Activated CD4-positive, alpha-beta T cell treated with anti-CD3 and anti-CD28 coated beads, Interleukin-2, amount 50 U/mL, for 24 hours (primary cell): ENCODE measurements at regions not wholly inside any gene's neighbourhood (a gene's known extent, or its start where the extent isn't known, plus 50 kb on each side); places are given as distances from the start of the nearest gene placed in this dataset.

Experiments
- DNase-seq, 2 donors: peaks; one replicate each; pipeline ENCODE4 v3.0.0-alpha.2; 2020; ENCODE audit warnings: low read depth in 1 of 2, low spot score in 1 of 2

DNA sequence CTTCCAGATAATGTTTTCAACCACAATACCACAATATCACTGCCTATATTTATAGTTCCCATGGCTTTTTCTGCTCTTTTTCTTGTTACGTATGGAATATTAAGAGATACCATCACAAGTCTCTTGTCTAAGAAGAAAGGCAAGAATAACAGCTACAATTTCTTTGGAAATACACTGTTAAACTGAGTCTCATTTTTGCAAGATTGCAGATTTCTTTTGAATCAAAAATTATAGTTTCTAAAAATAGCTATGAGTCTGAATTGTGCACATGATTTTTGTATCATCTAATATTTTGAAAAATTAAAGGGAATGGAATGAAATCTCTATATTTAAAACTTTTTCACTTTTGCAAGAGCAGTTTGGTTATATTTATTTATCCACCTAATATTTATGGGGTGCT, 1120.8 kb downstream of the EFNB2 start:
- DNase-seq = no peak

DNA sequence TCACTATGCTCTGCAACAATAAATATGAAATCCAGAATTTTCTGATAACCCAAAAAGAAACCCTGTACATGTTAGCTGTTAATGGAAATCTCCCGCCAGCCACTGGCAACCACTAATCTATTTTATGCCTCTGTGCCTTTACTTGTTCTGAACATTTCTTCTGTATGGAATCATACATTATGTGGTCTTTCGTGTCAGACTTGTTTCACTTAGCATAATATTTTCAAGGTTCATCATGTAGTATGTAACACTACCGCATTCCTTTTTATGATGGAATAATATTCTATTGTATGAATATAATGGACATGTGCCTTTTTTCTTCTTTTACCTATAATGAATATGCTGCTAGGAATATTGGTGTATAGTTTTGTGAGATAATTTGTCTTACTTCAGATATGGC, 1123.3 kb downstream of the EFNB2 start:
- DNase-seq = no peak

DNA sequence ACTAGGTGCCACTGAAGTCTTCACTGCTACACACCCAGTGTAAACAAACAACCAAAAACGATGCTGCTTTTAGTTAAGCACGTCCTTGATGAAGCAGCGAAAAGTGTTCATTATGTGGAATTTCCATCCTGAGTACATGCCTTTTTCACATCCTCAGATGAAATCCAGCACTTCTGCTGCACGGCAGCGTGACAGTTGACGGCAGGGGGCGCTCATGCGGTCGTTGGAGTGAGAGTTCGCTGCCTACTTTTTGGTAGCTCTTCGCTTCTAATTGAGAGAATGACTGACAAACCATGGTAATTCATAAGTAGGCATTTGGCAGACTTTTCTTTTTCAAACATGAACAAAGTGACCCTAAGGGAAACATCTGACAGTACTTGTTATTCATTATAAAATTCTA, 1124.9 kb downstream of the EFNB2 start:
- DNase-seq = no peak

GRCh38 chr13:105406551-105406950, 1128.9 kb downstream of the EFNB2 start:
- no peak for DNase-seq

DNA sequence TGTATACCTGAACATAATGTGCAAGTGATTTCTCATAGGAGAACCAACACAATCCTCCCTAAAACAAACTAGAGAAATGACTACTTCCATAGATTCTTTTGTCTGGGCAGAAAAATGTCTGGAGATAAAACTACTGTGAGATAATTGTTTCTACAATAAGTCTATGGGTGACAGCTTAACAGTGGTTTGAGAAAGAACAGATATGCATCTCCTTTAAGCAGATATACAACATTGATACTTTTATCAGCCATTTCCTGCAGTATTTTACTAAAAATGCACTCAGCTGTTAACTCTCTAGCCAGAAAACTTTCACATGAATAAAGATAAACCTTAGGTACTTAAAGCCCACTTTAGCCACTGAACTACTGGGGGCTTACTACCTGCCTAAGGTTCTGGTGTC, 1132.4 kb downstream of the EFNB2 start:
- no peak for DNase-seq

GRCh38 chr13:105395041-105395440, 1140.4 kb downstream of the EFNB2 start:
- DNase-seq = no peak

GRCh38 chr13:105389373-105389772, 1146.1 kb downstream of the EFNB2 start:
- DNase-seq = no peak

GRCh38 chr13:105377452-105377851, 1158.0 kb downstream of the EFNB2 start:
- no peak for DNase-seq

DNA sequence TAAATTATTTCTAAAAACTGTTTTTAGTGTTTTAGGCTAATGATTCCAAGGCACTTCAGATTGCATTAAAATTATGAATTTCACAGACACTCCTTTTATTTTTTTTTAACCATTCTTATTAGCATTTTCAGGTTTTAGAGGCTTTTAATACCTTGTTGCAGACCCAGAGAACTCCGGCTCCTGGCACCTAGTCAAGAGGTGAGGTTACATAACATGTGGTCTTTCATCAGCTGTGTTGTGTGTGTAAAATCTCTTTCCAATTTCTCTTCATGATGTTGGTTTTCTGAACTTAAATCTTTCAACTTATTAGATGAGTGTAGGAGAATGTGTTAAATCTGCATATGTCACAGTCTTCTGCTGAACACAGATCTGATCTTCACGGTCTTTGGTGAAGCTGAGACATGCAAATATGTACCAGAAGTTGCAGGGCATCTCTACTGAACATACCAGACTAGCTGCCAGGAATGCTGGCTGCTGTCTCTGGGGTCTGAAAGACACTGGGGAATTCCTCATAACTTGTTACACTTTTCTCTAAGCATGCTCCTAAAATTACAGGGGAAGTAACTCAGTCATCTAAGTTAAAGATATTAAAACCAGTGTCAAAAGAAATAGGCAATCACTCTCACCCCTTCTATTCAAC, 1165.3 kb downstream of the EFNB2 start:
- no peak for DNase-seq

GRCh38 chr13:105368781-105369180, 1166.7 kb downstream of the EFNB2 start:
- DNase-seq = no peak

DNA sequence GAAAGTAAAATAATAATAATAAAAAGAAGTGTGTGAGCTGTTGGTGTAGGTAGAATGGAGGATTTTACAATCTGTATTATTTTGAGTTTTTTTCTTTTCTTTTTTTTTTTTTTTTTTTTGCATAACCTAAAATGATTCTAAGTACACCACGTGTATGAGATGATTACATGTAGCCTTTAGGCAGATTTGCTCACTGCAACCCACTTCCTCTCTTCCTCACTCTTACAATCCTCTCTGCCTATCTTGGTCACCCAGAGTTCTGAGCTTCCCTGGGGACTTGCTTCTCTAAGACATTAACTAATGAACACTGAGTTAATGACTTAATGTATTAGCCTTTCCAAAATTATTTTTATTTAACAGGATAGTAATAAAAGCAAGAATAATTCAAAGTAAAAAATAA, 1169.6 kb downstream of the EFNB2 start:
- DNase-seq = no peak

- DNase-seq = no peak
Measured at GRCh38 chr13:105365021-105365550, 1170.4 kb downstream of the EFNB2 start.

- no peak for DNase-seq
Measured at GRCh38 chr13:105364191-105364590, 1171.3 kb downstream of the EFNB2 start.

GRCh38 chr13:105363261-105364190, 1171.9 kb downstream of the EFNB2 start:
- no peak for DNase-seq

DNA sequence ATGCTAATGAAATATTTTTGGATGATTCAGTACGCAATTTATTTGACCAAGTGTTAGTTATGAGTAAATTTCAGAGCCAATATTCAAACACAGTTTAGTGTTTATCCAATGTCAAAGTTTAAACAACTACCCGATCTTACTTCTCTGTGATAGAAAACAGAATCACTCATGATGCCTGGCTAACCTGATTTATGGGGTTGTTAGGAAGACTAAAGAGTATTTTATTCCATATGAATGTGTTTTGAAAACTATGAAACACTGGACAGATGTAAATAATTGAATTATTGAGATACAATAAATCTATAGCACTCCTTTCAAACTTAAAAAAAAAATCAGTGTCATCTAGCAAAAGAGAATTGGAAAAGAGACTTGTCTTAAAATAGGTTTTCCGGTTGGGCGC, 1181.8 kb downstream of the EFNB2 start:
- no peak for DNase-seq

DNA sequence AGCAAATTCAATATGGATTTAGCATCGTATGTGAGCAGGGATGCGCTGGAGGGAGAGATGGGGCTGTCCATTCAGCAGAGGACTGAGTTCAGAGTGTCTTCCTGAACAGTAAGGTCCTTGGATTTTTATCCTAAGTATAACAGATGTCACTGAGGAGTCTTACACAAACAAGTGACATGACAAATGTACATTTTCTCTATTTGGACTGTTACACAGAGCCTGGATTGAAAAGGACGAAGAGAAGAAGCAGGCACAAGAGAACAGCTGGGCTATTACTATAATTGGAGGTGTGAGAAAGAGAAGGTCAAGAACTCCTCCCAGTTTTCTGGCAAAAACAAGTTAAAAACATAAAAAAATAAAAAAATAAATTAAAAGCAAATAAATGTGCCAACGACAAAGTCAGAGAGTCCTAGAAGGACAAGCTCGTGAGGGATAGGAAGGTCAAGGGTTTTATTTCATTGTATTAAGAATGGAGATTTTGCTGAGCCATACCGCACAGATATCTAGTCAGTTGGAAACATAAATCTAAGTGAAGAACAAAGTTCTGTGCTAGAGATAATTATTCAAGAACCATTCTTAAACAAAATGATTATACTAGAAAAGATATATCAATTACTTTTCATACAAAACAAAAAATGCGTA, 1186.3 kb downstream of the EFNB2 start:
- no peak for DNase-seq

GRCh38 chr13:105346141-105346775, 1189.2 kb downstream of the EFNB2 start:
- no peak for DNase-seq

GRCh38 chr13:105345730-105346129, 1189.7 kb downstream of the EFNB2 start:
- no peak for DNase-seq

DNA sequence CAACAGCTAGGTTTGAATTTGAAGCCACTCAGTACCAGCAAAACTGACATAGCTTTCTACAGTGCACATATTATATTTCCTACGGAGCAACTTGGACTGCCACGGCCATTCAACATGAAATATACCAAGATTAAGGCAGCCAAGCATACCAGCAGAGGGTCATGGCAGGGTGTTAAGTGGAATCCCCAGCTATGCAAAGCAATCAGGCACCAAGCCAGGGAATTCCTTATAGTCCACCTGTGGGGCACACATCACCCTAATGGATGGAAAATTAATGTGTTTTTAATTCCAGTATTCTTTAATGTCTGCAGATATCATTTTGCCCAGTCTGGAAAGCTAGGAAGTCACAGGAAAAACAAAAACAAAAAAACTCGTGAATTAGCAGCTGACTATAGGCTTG, 1190.3 kb downstream of the EFNB2 start:
- no peak for DNase-seq

GRCh38 chr13:105343134-105343806, 1192.2 kb downstream of the EFNB2 start:
- no peak for DNase-seq
